ENCODE measurements at regions not wholly inside any gene's neighbourhood (a gene's known extent, or its start where the extent isn't known, plus 50 kb on each side); places are given as distances from the start of the nearest gene placed in this dataset.

- H3K4me3 ChIP-seq (ENCODE audit: low read depth, low read length): no peak overlapping the region
- no peaks in the 10 kb centered on the region for H3K27me3 ChIP-seq (ENCODE audit: insufficient read depth, low read depth, severe bottlenecking)
- no peak for DNase-seq
- no peaks in the 10 kb centered on the region for H3K9me3 ChIP-seq (ENCODE audit: severe bottlenecking)
- no peaks in the 10 kb centered on the region for H3K36me3 ChIP-seq
- TF ChIP-seq CTCF (IDR thresholded peaks at IDR 0.05; ENCODE audit: low read depth, low read length): no peak
- no peak overlapping the region for H3K27ac ChIP-seq
Observed at GRCh38 chr6:119445666-119446065, 96.1 kb upstream of the MAN1A1 start.

DNA sequence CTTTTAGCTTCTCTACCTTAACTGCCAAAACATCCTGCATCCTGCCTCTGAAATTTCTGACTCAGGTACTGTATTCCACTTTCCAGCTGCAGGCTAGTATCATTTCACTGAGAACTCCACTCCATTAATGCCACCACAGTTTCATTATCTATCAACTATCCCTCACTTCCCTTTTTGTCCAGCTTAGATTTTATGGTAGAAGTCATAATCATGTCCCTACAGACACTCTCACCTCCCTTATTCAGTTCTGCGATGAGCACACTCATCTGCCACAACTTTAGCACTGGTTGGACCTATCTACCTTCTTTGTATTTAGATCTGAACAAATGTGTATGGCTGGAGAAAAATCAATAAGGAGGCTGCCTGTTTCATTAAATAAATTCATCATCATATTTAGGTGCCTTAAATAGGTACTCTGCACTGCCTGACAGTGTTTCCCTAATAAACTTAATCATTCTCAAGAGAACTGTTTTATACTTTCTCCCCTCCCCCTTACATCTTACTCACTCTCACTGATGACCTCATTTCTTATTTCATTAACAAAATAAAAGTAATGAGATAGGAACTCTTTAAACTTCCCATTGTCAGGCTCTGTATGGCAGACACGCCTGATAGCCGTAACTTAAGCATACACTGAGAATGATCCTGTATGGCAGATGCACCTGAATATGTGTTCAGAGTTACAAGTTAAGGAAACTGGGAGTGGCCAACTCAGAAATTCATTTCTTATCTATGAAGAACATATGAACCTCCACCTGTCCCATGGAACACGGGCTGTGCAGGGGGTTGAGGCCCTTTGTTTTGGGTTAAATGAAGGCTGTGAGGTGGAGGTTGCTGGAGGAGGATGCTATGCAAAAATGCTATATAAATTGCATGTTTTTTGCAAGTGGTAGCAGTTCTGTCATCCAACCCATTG lies 95.3 kb upstream of the MAN1A1 start:
- Histone ChIP-seq H3K27me3 (ENCODE audit: insufficient read depth, low read depth, severe bottlenecking) (no peaks in the 10 kb centered on the region), H3K36me3 (no peaks in the 10 kb centered on the region), H3K4me3 (ENCODE audit: low read depth, low read length) (no peak overlapping the region), H3K9me3 (ENCODE audit: severe bottlenecking) (no peaks in the 10 kb centered on the region), H3K27ac (no peak overlapping the region)
- TF ChIP-seq CTCF (IDR thresholded peaks at IDR 0.05; ENCODE audit: low read depth, low read length): no peak
- no peak for DNase-seq

GRCh38 chr6:119443993-119444641 lies 94.6 kb upstream of the MAN1A1 start:
- no peak for DNase-seq
- H3K27ac ChIP-seq: no peak overlapping the region

DNA sequence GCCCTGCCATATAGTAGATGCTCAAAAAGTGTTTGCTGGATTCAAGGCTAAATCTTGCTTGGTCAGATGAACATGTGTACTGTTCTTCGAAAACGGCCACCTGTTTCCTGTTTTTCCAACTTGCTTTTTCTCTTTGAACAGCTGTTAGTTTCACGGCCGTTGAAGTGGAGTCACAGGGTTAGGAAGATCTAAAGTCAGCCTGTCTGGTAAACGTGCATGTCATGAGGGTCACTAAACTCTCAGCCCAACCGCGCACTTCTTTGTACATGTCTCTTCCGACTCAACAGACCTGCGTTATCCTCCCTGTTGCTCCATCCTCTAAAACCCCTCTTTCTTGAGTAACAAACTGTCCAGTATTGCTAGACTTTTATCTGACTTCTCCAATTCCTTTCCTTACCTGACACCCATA lies 93.2 kb upstream of the MAN1A1 start:
- DNase-seq: no peak
- no peak overlapping the region for H3K4me3 ChIP-seq (ENCODE audit: low read depth, low read length)
- no peaks in the 10 kb centered on the region for H3K27me3 ChIP-seq (ENCODE audit: insufficient read depth, low read depth, severe bottlenecking)
- no peak overlapping the region for H3K27ac ChIP-seq
- no peaks in the 10 kb centered on the region for H3K9me3 ChIP-seq (ENCODE audit: severe bottlenecking)
- no peak for TF ChIP-seq CTCF (IDR thresholded peaks at IDR 0.05; ENCODE audit: low read depth, low read length)
- H3K36me3 ChIP-seq: no peaks in the 10 kb centered on the region

More at GRCh38 chr6:119443993-119444641, 94.6 kb upstream of the MAN1A1 start:
- H3K27me3 ChIP-seq (ENCODE audit: insufficient read depth, low read depth, severe bottlenecking): no peaks in the 10 kb centered on the region
- no peak for TF ChIP-seq CTCF (IDR thresholded peaks at IDR 0.05; ENCODE audit: low read depth, low read length)
- H3K36me3 ChIP-seq: no peaks in the 10 kb centered on the region
- H3K9me3 ChIP-seq (ENCODE audit: severe bottlenecking): no peaks in the 10 kb centered on the region
- no peak overlapping the region for H3K4me3 ChIP-seq (ENCODE audit: low read depth, low read length)

DNA sequence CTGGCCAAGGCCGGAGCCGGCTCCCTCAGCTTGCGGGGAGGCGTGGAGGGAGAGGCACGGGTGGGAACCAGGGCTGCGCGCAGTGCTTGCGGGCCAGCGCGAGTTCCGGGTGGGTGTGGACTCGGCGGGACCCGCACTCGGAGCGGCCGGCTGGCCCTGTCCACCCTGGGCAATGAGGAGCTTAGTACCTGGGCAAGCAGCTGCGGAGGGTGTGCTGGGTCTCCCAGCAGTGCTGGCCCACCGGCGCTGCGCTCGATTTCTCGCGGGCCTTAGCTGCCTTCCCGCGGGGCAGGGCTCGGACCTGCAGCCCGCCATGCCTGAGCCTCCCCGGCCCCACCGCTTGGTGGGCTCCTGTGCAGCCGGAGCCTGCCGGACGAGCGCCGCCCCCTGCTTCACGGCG lies 91.4 kb upstream of the MAN1A1 start:
- Histone ChIP-seq H3K9me3 (ENCODE audit: severe bottlenecking) (no peaks in the 10 kb centered on the region), H3K4me3 (ENCODE audit: low read depth, low read length) (no peak overlapping the region), H3K36me3 (no peaks in the 10 kb centered on the region), H3K27ac (no peak overlapping the region), H3K27me3 (ENCODE audit: insufficient read depth, low read depth, severe bottlenecking) (no peaks in the 10 kb centered on the region)
- TF ChIP-seq CTCF (IDR thresholded peaks at IDR 0.05; ENCODE audit: low read depth, low read length): no peak
- DNase-seq: no peak
